ENCODE measurements at regions not wholly inside any gene's neighbourhood (a gene's known extent, or its start where the extent isn't known, plus 50 kb on each side); places are given as distances from the start of the nearest gene placed in this dataset.

DNA sequence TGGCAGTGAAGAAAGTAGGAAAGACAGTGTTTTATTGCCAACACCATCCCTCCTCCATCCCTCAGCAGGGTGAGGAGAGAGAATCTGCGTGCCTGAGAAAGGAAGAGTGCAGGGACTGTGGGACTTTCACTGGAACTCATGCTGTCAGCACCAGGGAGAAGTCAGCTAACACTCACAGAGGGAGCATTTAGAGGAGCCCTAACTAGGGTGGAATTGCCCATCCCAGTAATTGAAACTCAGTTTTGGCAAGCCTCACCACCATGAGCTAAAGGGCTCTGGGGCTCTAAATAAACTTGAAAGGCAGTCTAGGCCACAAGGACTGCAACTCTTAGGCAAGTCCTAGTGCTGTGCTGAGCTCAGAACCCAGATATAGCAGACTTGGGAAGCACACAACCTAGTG lies 622.3 kb downstream of the SEMA5A start:
- TF ChIP-seq CTCF (IDR thresholded peaks at IDR 0.05) (no peak), POLR2AphosphoS5 (IDR thresholded peaks at IDR 0.05) (no peak), POLR2A (IDR thresholded peaks at IDR 0.05) (no peak), EP300 (IDR thresholded peaks at IDR 0.05; ENCODE audit: low read depth) (no peak)

Measured in transverse colon (tissue), 4 donors.